DOHH2 (cell line): ENCODE measurements at regions not wholly inside any gene's neighbourhood (a gene's known extent, or its start where the extent isn't known, plus 50 kb on each side); places are given as distances from the start of the nearest gene placed in this dataset.

Experiments
- H3F3A ChIP-seq: fragments of 200-600 bp; sonication (generic), shearing (Covaris generic); 2 replicates; pipeline ENCODE4 v1.6.0; 2016; ENCODE audit warnings: antibody characterized with exemption, mild to moderate bottlenecking; ENCODE audit not compliant: control insufficient read depth, insufficient read depth
- H3K27ac ChIP-seq: fragments of 200-600 bp; sonication (generic); 2 replicates; pipeline ENCODE4 v1.5.1; 2014; ENCODE audit warnings: low read depth, mild to moderate bottlenecking, low read length, moderate library complexity
- H3K27me3 ChIP-seq: fragments of 200-600 bp; sonication (generic); 2 replicates; pipeline ENCODE4 v1.6.1; 2014; ENCODE audit warnings: mild to moderate bottlenecking, low read length, mixed read lengths; ENCODE audit not compliant: control insufficient read depth
- H3K36me3 ChIP-seq: fragments of 200-600 bp; sonication (generic); 2 replicates; pipeline ENCODE4 v1.6.1; 2014; ENCODE audit warnings: mild to moderate bottlenecking, low read length, moderate library complexity, mixed read lengths; ENCODE audit not compliant: control insufficient read depth
- H3K4me1 ChIP-seq: fragments of 200-600 bp; sonication (generic); 2 replicates; pipeline ENCODE4 v1.6.1; 2014; ENCODE audit warnings: mild to moderate bottlenecking, low read length, mixed read lengths; ENCODE audit not compliant: control insufficient read depth
- H3K4me2 ChIP-seq: fragments of 200-600 bp; sonication (generic); 2 replicates; pipeline ENCODE4 v1.6.0; 2014; ENCODE audit warnings: mild to moderate bottlenecking, low read length, moderate library complexity
- H3K4me3 ChIP-seq: fragments of 200-600 bp; sonication (generic); 2 replicates; pipeline ENCODE4 v1.5.1; 2014; ENCODE audit warnings: mild to moderate bottlenecking, low read length, mixed read lengths
- H3K79me2 ChIP-seq: fragments of 200-600 bp; sonication (generic); 2 replicates; pipeline ENCODE4 v1.6.1; 2014; ENCODE audit warnings: mild to moderate bottlenecking, low read length, mixed read lengths; ENCODE audit not compliant: control insufficient read depth
- H3K9me2 ChIP-seq: fragments of 200-600 bp; sonication (generic); replicated peaks from 2 replicates; pipeline ENCODE4 v1.6.1; 2014; ENCODE audit warnings: mild to moderate bottlenecking, low read length, mixed read lengths; ENCODE audit not compliant: control insufficient read depth
- H3K9me3 ChIP-seq: fragments of 200-600 bp; sonication (generic); 2 replicates; pipeline ENCODE4 v1.6.1; 2014; ENCODE audit warnings: antibody characterized with exemption, low read length, mixed read lengths; ENCODE audit not compliant: control insufficient read depth, insufficient read depth
- H4K20me1 ChIP-seq: fragments of 200-600 bp; sonication (generic); 2 replicates; pipeline ENCODE4 v1.6.0; 2014; ENCODE audit warnings: low read depth, mild to moderate bottlenecking, antibody characterized with exemption, low read length, moderate library complexity; ENCODE audit not compliant: control insufficient read depth, insufficient read depth
- CTCF ChIP-seq: fragments of 200-600 bp; sonication (generic); IDR thresholded peaks from one replicate; pipeline ENCODE4 v1.5.1; 2014; ENCODE audit warnings: antibody characterized with exemption, mild to moderate bottlenecking, low read depth, low read length; ENCODE audit not compliant: poor library complexity, severe bottlenecking
- EZH2phosphoT487 ChIP-seq: fragments of 200-600 bp; sonication (generic); IDR thresholded peaks from 2 replicates; pipeline ENCODE4 v1.6.1; 2017; ENCODE audit warnings: borderline replicate concordance, mild to moderate bottlenecking, antibody characterized with exemption, low read length, moderate library complexity, mixed read lengths

DNA sequence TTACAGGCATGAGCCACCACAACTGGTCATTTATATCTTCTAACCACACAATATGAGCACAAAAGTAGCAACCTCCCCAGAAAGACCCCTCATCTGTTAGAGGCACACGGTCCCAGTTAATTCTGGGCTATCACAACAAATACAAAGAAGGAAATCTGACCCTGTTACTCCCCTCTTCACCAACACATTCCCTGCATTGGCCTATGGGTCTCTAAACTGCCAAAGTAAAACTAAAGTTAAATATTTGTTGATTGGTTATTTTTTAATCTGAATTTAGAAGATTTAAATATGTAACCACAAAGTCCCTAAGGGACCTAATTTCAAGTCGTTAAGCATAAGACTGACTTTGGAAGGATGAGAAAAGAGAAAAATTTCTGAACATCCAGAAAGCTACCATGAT lies 496.7 kb upstream of the NMUR2 start:
- no peaks in the 10 kb centered on the region for H3K36me3 ChIP-seq
- TF ChIP-seq EZH2phosphoT487 (no peak), CTCF (no peak)
- H3K4me2 ChIP-seq = no peak overlapping the region
- H3K79me2 ChIP-seq = no peaks in the 10 kb centered on the region
- no peak overlapping the region for H3K27ac ChIP-seq
- H3K9me2 ChIP-seq = no peaks in the 10 kb centered on the region
- no peak overlapping the region for H3K4me3 ChIP-seq
- no peaks in the 10 kb centered on the region for H3K9me3 ChIP-seq
- no peaks in the 10 kb centered on the region for H3K4me1 ChIP-seq
- H4K20me1 ChIP-seq = no peaks in the 10 kb centered on the region
- no peaks in the 10 kb centered on the region for H3K27me3 ChIP-seq
- H3F3A ChIP-seq = no peaks in the 10 kb centered on the region

DNA sequence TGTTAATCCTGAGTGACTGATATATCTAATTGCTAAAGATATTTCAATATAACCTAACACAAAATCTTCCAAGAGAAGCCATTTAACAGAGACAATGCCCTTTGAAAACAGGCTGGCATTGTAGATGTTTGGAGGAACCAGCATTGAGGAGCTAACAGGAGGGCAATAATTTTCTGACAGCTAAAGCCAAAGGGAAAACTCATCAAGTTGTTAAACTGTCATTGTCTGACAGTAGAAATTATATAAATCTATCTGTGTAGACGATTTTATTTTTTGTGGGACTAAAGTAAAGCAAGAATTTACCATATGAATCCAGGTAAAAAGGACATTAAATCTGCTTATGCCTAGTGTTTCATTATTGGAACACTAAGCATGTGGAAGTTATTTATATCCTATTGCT lies 500.2 kb upstream of the NMUR2 start:
- no peaks in the 10 kb centered on the region for H3K27me3 ChIP-seq
- no peaks in the 10 kb centered on the region for H3K9me3 ChIP-seq
- no peaks in the 10 kb centered on the region for H3K9me2 ChIP-seq
- no peak overlapping the region for H3K27ac ChIP-seq
- TF ChIP-seq EZH2phosphoT487 = no peak
- TF ChIP-seq CTCF = no peak
- H3K4me3 ChIP-seq = no peak overlapping the region
- no peaks in the 10 kb centered on the region for H3K4me1 ChIP-seq
- no peaks in the 10 kb centered on the region for H4K20me1 ChIP-seq
- no peaks in the 10 kb centered on the region for H3K79me2 ChIP-seq
- H3K36me3 ChIP-seq = no peaks in the 10 kb centered on the region
- H3F3A ChIP-seq = no peaks in the 10 kb centered on the region
- H3K4me2 ChIP-seq = no peak overlapping the region

- Histone ChIP-seq H3K9me2 (no peaks in the 10 kb centered on the region), H3K4me3 (no peak overlapping the region), H3K4me2 (no peak overlapping the region), H3F3A (no peaks in the 10 kb centered on the region), H3K36me3 (no peaks in the 10 kb centered on the region), H4K20me1 (no peaks in the 10 kb centered on the region), H3K27ac (no peak overlapping the region), H3K79me2 (no peaks in the 10 kb centered on the region), H3K4me1 (no peaks in the 10 kb centered on the region), H3K27me3 (no peaks in the 10 kb centered on the region), H3K9me3 (no peaks in the 10 kb centered on the region)
- TF ChIP-seq CTCF (no peak), EZH2phosphoT487 (no peak)
These were observed 502.6 kb upstream of the NMUR2 start for GRCh38 chr5:152907488-152908245.

GRCh38 chr5:152912924-152913323 lies 507.8 kb upstream of the NMUR2 start:
- no peaks in the 10 kb centered on the region for H3K79me2 ChIP-seq
- TF ChIP-seq EZH2phosphoT487 (no peak), CTCF (no peak)
- H3K4me1 ChIP-seq = no peaks in the 10 kb centered on the region
- no peak overlapping the region for H3K4me2 ChIP-seq
- no peaks in the 10 kb centered on the region for H3K36me3 ChIP-seq
- no peaks in the 10 kb centered on the region for H4K20me1 ChIP-seq
- no peaks in the 10 kb centered on the region for H3K27me3 ChIP-seq
- no peaks in the 10 kb centered on the region for H3K9me3 ChIP-seq
- H3K27ac ChIP-seq = no peak overlapping the region
- H3F3A ChIP-seq = no peaks in the 10 kb centered on the region
- no peaks in the 10 kb centered on the region for H3K9me2 ChIP-seq
- H3K4me3 ChIP-seq = no peak overlapping the region
